ENCODE measurements at regions not wholly inside any gene's neighbourhood (a gene's known extent, or its start where the extent isn't known, plus 50 kb on each side); places are given as distances from the start of the nearest gene placed in this dataset.

GRCh38 chr15:46365572-46365971 is 730.7 kb downstream of the SQOR start:
- in situ Hi-C loops (cut with HindIII; ENCODE audit: low pct_unique_long_range_greater_than_20kb, low sequenced_read_pairs) (no loop called here), intact Hi-C loops (cut with micrococcal nuclease; ENCODE audit: unreplicated experiment) (no loop called here)
- TF ChIP-seq CTCF (IDR thresholded peaks at IDR 0.05) (no peak), REST (IDR thresholded peaks at IDR 0.05; ENCODE audit: insufficient read depth in 1 of 2, low read depth in 2 of 2, low read length in 1 of 2) (no peak), TCF7L2 (IDR thresholded peaks at IDR 0.05; ENCODE audit: low read depth, low read length) (no peak)
- 0 out of 2 replicates have a peak, but pooled peaks cover 2% of the 10 kb centered on the region for H3K9me3 ChIP-seq (ENCODE audit: control insufficient read depth, insufficient read depth, low read depth, low read length)
- no peak overlapping the region for H3K4me3 ChIP-seq (ENCODE audit: low read depth in 2 of 2, low read length in 2 of 2)
- CTCF ChIA-PET, result no interaction called here
- no peaks in the 10 kb centered on the region for H3K4me1 ChIP-seq (ENCODE audit: control insufficient read depth, insufficient read depth, low read length)
- H3K27ac ChIP-seq (ENCODE audit: low read length), result no peak overlapping the region
- no peaks in the 10 kb centered on the region for H3K36me3 ChIP-seq (ENCODE audit: control insufficient read depth, insufficient read depth, low read length)
- H3K27me3 ChIP-seq (ENCODE audit: control insufficient read depth, insufficient read depth, low read length), result no peaks in the 10 kb centered on the region
- no peak for DNase-seq (ENCODE audit: low read depth, low spot score)
- POLR2A ChIA-PET, result no interaction called here
- no TSS peak for BruUV-seq (replicated peaks)
- ATAC-seq, result no peak

GRCh38 chr15:46366360-46367007 is 731.7 kb downstream of the SQOR start:
- ChIA-PET POLR2A (no interaction called here), CTCF (no interaction called here)
- BruUV-seq (replicated peaks), result no TSS peak
- Histone ChIP-seq H3K27me3 (ENCODE audit: control insufficient read depth, insufficient read depth, low read length) (no peaks in the 10 kb centered on the region), H3K4me3 (ENCODE audit: low read depth in 2 of 2, low read length in 2 of 2) (no peak overlapping the region), H3K4me1 (ENCODE audit: control insufficient read depth, insufficient read depth, low read length) (no peaks in the 10 kb centered on the region), H3K36me3 (ENCODE audit: control insufficient read depth, insufficient read depth, low read length) (no peaks in the 10 kb centered on the region), H3K9me3 (ENCODE audit: control insufficient read depth, insufficient read depth, low read depth, low read length) (0 out of 2 replicates have a peak, but pooled peaks cover 2% of the 10 kb centered on the region), H3K27ac (ENCODE audit: low read length) (no peak overlapping the region)
- DNase-seq (ENCODE audit: low read depth, low spot score), result no peak
- intact Hi-C loops (cut with micrococcal nuclease; ENCODE audit: unreplicated experiment) (no loop called here), in situ Hi-C loops (cut with HindIII; ENCODE audit: low pct_unique_long_range_greater_than_20kb, low sequenced_read_pairs) (no loop called here)
- no peak for TF ChIP-seq TCF7L2 (IDR thresholded peaks at IDR 0.05; ENCODE audit: low read depth, low read length)
- TF ChIP-seq SIN3A (IDR thresholded peaks at IDR 0.05; ENCODE audit: borderline replicate concordance, insufficient read depth, low read depth, low read length), result no peak
- TF ChIP-seq CTCF (IDR thresholded peaks at IDR 0.05), result no peak
- no peak for TF ChIP-seq REST (IDR thresholded peaks at IDR 0.05; ENCODE audit: insufficient read depth in 1 of 2, low read depth in 2 of 2, low read length in 1 of 2)
- no peak for TF ChIP-seq POLR2AphosphoS5 (IDR thresholded peaks at IDR 0.05; ENCODE audit: low read depth, low read length)
- ATAC-seq, result no peak
